Lung (tissue), 11 donors: ENCODE measurements at regions not wholly inside any gene's neighbourhood (a gene's known extent, or its start where the extent isn't known, plus 50 kb on each side); places are given as distances from the start of the nearest gene placed in this dataset.
"Not testable (repeated sequence)": the region's sequence is repeated elsewhere in the genome, so short reads cannot be mapped to it uniquely, and the experiment has no call there.

Experiments used
- ATAC-seq: fragments of 200-7000 bp; cut with Tn5 transposase; one replicate; pipeline ENCODE4 v1.9.1; 2020; ENCODE audit warnings: moderate number of reproducible peaks; ENCODE audit not compliant: insufficient read depth, low FRiP score
- DNase-seq, 3 donors: peaks; one replicate each; pipeline ENCODE4 v3.0.0-alpha.2; 2013 to 2017
- H3K27ac ChIP-seq, 2 donors: one replicate each; pipeline ENCODE4 v1.5.1; 2013; ENCODE audit warnings: mild to moderate bottlenecking in 2 of 2, moderate library complexity in 2 of 2, control low read depth in 1 of 2, inconsistent platforms in 1 of 2, low read depth in 1 of 2, low read length in 1 of 2
- H3K27me3 ChIP-seq, 3 donors: one replicate each; pipeline ENCODE4 v1.5.1; 2013; ENCODE audit warnings: low read length in 2 of 3; ENCODE audit not compliant: control insufficient read depth in 3 of 3, insufficient read depth in 3 of 3
- H3K36me3 ChIP-seq, 4 donors: one replicate each; pipeline ENCODE4 v1.5.1; 2013; ENCODE audit warnings: low read length in 4 of 4, mild to moderate bottlenecking in 1 of 4, moderate library complexity in 1 of 4; ENCODE audit not compliant: control insufficient read depth in 4 of 4, insufficient read depth in 4 of 4
- H3K4me1 ChIP-seq, 5 donors: one replicate each; pipeline ENCODE4 v1.5.1; 2013; ENCODE audit warnings: low read length in 5 of 5, mild to moderate bottlenecking in 2 of 5, moderate library complexity in 1 of 5; ENCODE audit not compliant: control insufficient read depth in 5 of 5, insufficient read depth in 5 of 5
- H3K4me3 ChIP-seq: one replicate; pipeline ENCODE4 v1.5.1; 2013; ENCODE audit warnings: mild to moderate bottlenecking, control low read depth, moderate library complexity
- H3K9ac ChIP-seq, 2 donors: one replicate each; pipeline ENCODE4 v1.5.1; 2013; ENCODE audit warnings: low read length in 2 of 2, control low read depth in 1 of 2; ENCODE audit not compliant: insufficient read depth in 1 of 2
- H3K9me3 ChIP-seq, 4 donors: one replicate each; pipeline ENCODE4 v1.5.1; 2013; ENCODE audit warnings: low read length in 3 of 4, mild to moderate bottlenecking in 1 of 4, moderate library complexity in 1 of 4; ENCODE audit not compliant: control insufficient read depth in 4 of 4, insufficient read depth in 3 of 4
- WGBS, 2 donors: extraction: QIAGEN DNeasy Blood & Tissue Kit; methylation state at CpG; one replicate each; pipeline ENCODE4 v1.1.7; 2013; 5-methylcytosine and 5-hydroxymethylcytosine counted together
- TF ChIP-seq, protein P1 (sequence below): IDR thresholded peaks from 2 replicates; pipeline ENCODE4 v1.5.1; 2012; ENCODE audit warnings: mild to moderate bottlenecking; ENCODE audit errors: control extremely low read depth, extremely low read depth
- donor health status: control.
- donor health status: control.
- donor health status: Bipolar disorder and iron deficiency.
- donor health status: healthy.
- donor health status: DM: yes; HTN: yes; CAD: no.

DNA sequence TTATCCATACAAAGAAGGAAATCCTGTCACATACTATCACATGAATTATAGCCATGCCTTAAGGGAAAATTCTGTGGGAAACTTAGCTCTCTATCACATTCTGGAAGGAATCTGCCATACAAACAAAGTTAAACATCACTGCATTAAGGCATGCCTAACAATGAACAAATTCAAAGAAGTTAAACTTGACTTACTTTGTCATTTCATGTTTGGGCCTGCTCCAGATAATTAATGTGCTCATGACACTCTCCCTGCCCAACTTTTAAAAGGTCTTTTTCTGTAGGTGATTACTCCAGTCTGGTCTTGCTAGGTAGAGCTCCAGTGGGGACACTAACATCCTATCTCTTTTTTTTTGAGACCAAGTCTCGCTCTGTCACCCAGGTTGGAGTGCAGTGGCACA lies 230.5 kb downstream of the AEBP2 start:
- DNase-seq = no peak
- TF ChIP-seq, protein P1, sequence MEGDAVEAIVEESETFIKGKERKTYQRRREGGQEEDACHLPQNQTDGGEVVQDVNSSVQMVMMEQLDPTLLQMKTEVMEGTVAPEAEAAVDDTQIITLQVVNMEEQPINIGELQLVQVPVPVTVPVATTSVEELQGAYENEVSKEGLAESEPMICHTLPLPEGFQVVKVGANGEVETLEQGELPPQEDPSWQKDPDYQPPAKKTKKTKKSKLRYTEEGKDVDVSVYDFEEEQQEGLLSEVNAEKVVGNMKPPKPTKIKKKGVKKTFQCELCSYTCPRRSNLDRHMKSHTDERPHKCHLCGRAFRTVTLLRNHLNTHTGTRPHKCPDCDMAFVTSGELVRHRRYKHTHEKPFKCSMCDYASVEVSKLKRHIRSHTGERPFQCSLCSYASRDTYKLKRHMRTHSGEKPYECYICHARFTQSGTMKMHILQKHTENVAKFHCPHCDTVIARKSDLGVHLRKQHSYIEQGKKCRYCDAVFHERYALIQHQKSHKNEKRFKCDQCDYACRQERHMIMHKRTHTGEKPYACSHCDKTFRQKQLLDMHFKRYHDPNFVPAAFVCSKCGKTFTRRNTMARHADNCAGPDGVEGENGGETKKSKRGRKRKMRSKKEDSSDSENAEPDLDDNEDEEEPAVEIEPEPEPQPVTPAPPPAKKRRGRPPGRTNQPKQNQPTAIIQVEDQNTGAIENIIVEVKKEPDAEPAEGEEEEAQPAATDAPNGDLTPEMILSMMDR = no peak
- Histone ChIP-seq H3K27ac (no peak overlapping the region), H3K9ac (no peak overlapping the region), H3K9me3 (no peaks in the 10 kb centered on the region), H3K27me3 (no peaks in the 10 kb centered on the region), H3K36me3 (no peaks in the 10 kb centered on the region), H3K4me1 (peaks cover 0 to 5% (median 0%) of the 10 kb centered on the region in 5 donors), H3K4me3 (no peak overlapping the region)
- 92 to 95% methylated on average over 1 of the region's 1 CpG for WGBS, 2 donors
- ATAC-seq = no peak

DNA sequence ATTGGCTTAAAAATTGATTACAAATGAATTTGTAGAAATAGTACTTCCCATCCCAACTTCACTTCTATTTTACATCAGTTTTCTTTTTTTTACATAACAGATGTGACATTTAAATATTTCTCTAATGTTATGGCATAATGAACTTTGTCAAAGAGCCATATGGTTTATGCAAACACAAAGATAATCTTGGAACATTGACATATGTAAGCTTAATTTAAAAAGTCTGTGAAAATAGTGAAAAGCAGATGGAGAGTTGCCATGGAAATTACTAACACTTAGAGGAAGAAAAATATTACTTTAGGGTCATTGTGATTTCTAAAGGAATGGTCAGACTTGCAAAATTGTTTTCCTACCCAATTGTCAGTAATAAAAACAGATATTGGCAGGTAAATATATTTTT lies 232.4 kb downstream of the AEBP2 start:
- H3K4me1 ChIP-seq = no peaks in the 10 kb centered on the region
- peaks cover 0 to 6% (median 0%) of the 10 kb centered on the region in 4 donors for H3K9me3 ChIP-seq
- H3K27ac ChIP-seq = no peak overlapping the region
- ATAC-seq = no peak
- H3K9ac ChIP-seq = no peak overlapping the region
- no peaks in the 10 kb centered on the region for H3K27me3 ChIP-seq
- TF ChIP-seq, protein P1 = no peak
- H3K4me3 ChIP-seq = no peak overlapping the region
- H3K36me3 ChIP-seq = no peaks in the 10 kb centered on the region
- peak in 2 of 3 donors; percentile 59 to 65 for DNase-seq

DNA sequence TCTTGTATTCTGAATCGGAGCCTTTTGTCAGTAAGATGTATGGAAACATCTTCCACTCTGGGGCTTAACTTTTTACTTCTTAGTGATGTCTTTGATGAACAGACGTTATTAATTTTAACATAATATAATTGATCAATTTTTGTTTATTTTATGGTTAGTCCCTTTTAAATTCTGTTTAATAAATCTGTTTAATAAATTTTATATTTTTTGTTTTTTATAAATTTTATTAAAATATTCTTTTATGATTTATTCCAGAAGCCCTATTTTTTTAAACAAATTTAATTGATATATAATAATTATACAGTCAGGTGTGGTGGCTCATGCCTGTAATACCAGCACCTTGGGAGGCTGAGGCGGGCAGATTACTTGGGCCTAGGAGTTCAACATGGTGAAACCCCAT lies 235.1 kb downstream of the AEBP2 start:
- no peak for DNase-seq
- no peak overlapping the region for H3K9ac ChIP-seq
- TF ChIP-seq, protein P1 = no peak
- H3K27me3 ChIP-seq = no peaks in the 10 kb centered on the region
- no peaks in the 10 kb centered on the region for H3K36me3 ChIP-seq
- peaks cover 0 to 6% (median 0%) of the 10 kb centered on the region in 4 donors for H3K9me3 ChIP-seq
- WGBS, 2 donors = 80 to 90% methylated on average over 3 of the region's 3 CpGs
- no peak for ATAC-seq
- no peak overlapping the region for H3K27ac ChIP-seq
- H3K4me1 ChIP-seq = no peaks in the 10 kb centered on the region
- no peak overlapping the region for H3K4me3 ChIP-seq

DNA sequence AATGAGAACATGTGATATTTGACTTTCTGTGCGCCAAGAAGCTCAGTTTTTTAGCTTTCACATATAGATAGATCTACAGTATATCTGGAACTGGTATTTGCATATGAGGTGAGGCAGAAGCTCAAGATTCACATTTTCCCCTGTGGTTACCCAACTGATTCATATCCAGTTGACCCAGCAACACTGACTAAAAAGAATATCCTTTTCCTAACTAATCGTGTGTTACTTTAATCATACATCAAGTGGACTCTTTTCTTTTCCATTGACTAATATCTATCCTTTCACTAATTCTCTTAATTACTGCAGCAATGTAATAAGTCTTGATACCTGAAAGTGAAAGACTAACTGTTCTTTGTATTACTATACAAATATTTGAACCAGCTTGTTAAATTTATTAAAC lies 236.1 kb downstream of the AEBP2 start:
- peaks cover 0 to 6% (median 0%) of the 10 kb centered on the region in 4 donors for H3K9me3 ChIP-seq
- no peaks in the 10 kb centered on the region for H3K27me3 ChIP-seq
- ATAC-seq (no peak), DNase-seq (no peak)
- TF ChIP-seq, protein P1 = no peak
- no peaks in the 10 kb centered on the region for H3K4me1 ChIP-seq
- H3K9ac ChIP-seq = no peak overlapping the region
- H3K36me3 ChIP-seq = no peaks in the 10 kb centered on the region
- H3K4me3 ChIP-seq = no peak overlapping the region
- H3K27ac ChIP-seq = no peak overlapping the region
- WGBS, 2 donors = 88 to 93% methylated on average over 2 of the region's 2 CpGs

DNA sequence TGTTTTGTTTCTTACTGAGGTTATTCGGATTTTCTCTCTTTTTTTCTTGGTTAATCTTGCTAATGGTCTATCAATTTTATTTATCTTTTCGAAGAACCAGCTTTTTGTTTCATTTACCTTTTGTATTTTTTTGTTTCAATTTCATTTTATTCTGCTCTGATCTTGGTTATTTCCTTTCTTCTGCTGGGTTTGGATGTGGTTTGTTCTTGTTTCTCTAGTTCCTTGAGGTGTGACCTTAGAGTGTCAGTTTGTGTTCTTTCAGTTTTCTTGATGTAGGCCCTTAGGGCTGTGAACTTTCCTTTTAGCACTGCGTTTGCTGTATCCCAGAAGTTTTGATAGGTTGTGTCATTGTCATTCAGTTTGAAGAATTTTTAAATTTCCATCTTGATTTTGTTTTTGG lies 239.2 kb downstream of the AEBP2 start:
- not testable (repeated sequence) for DNase-seq, ATAC-seq, H3K27ac ChIP-seq, H3K9ac ChIP-seq, H3K4me3 ChIP-seq, H3K4me1 ChIP-seq, H3K36me3 ChIP-seq, H3K9me3 ChIP-seq, H3K27me3 ChIP-seq
- WGBS, 2 donors = 80 to 93% methylated on average over 3 of the region's 3 CpGs
